Spleen (tissue), 7 donors: ENCODE measurements at regions not wholly inside any gene's neighbourhood (a gene's known extent, or its start where the extent isn't known, plus 50 kb on each side); places are given as distances from the start of the nearest gene placed in this dataset.

Source experiments
- CTCF ChIP-seq, 11 experiments: fragments of 200-600 bp in 7 of 11; fragments of 450-650 bp in 4 of 11; sonication (generic) in 4 of 11; IDR thresholded peaks in 8 of 11; conservative IDR thresholded peaks in 3 of 11; 1 replicate in 7 of 11; 2 replicates in 4 of 11; pipeline versions ENCODE4 v1.4.0 to v1.8.0; 2016 to 2021; ENCODE audit warnings: antibody characterized with exemption in 11 of 11, inconsistent platforms in 4 of 11, mild to moderate bottlenecking in 1 of 11
- POLR2A ChIP-seq, 3 donors: fragments of 450-650 bp; IDR thresholded peaks; one replicate each; pipeline ENCODE4 v1.5.1; 2017; ENCODE audit warnings: antibody characterized with exemption in 3 of 3, mild to moderate bottlenecking in 1 of 3
- POLR2AphosphoS5 ChIP-seq, 3 donors: sonication (generic); formaldehyde crosslinking; IDR thresholded peaks; one replicate each; pipeline ENCODE4 v1.5.1; 2017; ENCODE audit warnings: antibody characterized with exemption in 3 of 3
- donor health status: DM: no; HTN: no; CAD: no; lungs with moderate emphysema.
- donor health status: DM: no; HTN: no; CAD: no.
- donor health status: DM: no; HTN: no; CAD: no.

- no peak for TF ChIP-seq POLR2A (IDR thresholded peaks at IDR 0.05)
- no peak for TF ChIP-seq CTCF (IDR thresholded peaks at IDR 0.05 in 8 of 11, conservative IDR thresholded peaks at IDR 0.05 in 3 of 11)
- TF ChIP-seq POLR2AphosphoS5 (IDR thresholded peaks at IDR 0.05): no peak
Observed at GRCh38 chr16:62205459-62205858, 169.2 kb upstream of the CDH8 start.
